Cardiac muscle cell (in vitro differentiated cells and primary cell): ENCODE measurements at regions not wholly inside any gene's neighbourhood (a gene's known extent, or its start where the extent isn't known, plus 50 kb on each side); places are given as distances from the start of the nearest gene placed in this dataset.

Source experiments
- DNase-seq, 2 donors: peaks; one replicate each; pipeline versions ENCODE4 v3.0.0 to v3.0.0-alpha.2; 2010 to 2017; ENCODE audit warnings: low read depth in 1 of 2, low spot score in 1 of 2
- H3K27ac ChIP-seq: fragments of 200-600 bp; sonication (generic); 2 replicates; pipeline ENCODE4 v1.5.1; 2016
- H3K27me3 ChIP-seq: fragments of 200-600 bp; sonication (generic); 2 replicates; pipeline ENCODE4 v1.6.0; 2016; ENCODE audit warnings: control low read depth
- H3K36me3 ChIP-seq: fragments of 200-600 bp; sonication (generic); 2 replicates; pipeline ENCODE4 v1.5.1; 2016; ENCODE audit warnings: control low read depth
- H3K4me1 ChIP-seq: fragments of 200-600 bp; sonication (generic); 2 replicates; pipeline ENCODE4 v1.8.1; 2017; ENCODE audit warnings: low read depth, mild to moderate bottlenecking, mixed run types
- H3K4me3 ChIP-seq: fragments of 200-600 bp; sonication (generic); 2 replicates; pipeline ENCODE4 v1.5.1; 2016; ENCODE audit warnings: mild to moderate bottlenecking
- H3K9me3 ChIP-seq: fragments of 200-600 bp; sonication (generic); 2 replicates; pipeline ENCODE4 v1.5.1; 2017; ENCODE audit warnings: low read depth, mild to moderate bottlenecking, control low read depth
- TF ChIP-seq, protein P1 (sequence below): IDR thresholded peaks from 2 replicates; pipeline ENCODE4 v1.5.1; 2012; ENCODE audit warnings: low read depth, mild to moderate bottlenecking, low read length

DNA sequence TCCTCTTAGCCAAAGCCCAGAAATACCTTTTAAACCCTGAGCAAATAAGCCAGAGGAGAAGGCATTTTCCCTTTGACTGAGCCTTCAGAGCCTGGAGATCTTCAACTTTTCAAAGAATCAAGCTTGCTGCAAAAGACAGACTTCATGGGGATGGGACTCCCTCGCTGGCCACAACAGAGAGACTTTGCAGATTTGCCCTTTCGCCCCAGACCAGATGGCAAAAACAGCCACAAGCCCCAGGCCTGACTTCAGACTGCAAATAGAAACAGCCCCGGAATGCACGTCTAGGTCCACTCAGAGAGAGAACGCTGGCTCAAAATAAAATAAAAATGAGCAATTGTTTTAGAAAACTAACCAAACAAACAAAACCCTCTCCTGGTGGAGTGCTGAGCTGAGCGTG, 114.6 kb upstream of the MED13L start:
- H3K27me3 ChIP-seq, result no peaks in the 10 kb centered on the region
- no peak overlapping the region for H3K27ac ChIP-seq
- H3K4me3 ChIP-seq, result no peak overlapping the region
- DNase-seq, result no peak
- H3K9me3 ChIP-seq, result no peaks in the 10 kb centered on the region
- no peaks in the 10 kb centered on the region for H3K36me3 ChIP-seq
- H3K4me1 ChIP-seq, result no peaks in the 10 kb centered on the region
- TF ChIP-seq, protein P1, sequence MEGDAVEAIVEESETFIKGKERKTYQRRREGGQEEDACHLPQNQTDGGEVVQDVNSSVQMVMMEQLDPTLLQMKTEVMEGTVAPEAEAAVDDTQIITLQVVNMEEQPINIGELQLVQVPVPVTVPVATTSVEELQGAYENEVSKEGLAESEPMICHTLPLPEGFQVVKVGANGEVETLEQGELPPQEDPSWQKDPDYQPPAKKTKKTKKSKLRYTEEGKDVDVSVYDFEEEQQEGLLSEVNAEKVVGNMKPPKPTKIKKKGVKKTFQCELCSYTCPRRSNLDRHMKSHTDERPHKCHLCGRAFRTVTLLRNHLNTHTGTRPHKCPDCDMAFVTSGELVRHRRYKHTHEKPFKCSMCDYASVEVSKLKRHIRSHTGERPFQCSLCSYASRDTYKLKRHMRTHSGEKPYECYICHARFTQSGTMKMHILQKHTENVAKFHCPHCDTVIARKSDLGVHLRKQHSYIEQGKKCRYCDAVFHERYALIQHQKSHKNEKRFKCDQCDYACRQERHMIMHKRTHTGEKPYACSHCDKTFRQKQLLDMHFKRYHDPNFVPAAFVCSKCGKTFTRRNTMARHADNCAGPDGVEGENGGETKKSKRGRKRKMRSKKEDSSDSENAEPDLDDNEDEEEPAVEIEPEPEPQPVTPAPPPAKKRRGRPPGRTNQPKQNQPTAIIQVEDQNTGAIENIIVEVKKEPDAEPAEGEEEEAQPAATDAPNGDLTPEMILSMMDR, result no peak

DNA sequence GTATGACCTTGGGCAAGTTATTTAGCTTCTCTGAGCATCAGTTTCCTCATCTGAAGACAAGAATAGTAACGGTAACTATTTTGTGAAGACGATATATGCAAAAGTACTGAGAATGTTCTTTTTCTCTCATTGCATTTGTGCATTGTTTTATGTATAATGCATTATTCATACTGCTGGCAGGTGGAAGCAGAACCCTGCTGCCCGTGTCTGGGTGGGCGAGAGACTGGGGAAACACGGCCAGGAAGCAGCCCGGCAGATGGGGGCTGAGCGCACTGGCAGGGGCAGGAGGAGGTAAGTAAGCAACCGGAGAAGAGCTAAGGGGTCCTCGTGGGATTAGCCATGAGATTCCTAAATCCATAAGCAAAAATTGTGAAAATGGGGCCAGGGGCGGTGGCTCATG, 115.8 kb upstream of the MED13L start:
- TF ChIP-seq, protein P1, result no peak
- no peak overlapping the region for H3K4me3 ChIP-seq

DNA sequence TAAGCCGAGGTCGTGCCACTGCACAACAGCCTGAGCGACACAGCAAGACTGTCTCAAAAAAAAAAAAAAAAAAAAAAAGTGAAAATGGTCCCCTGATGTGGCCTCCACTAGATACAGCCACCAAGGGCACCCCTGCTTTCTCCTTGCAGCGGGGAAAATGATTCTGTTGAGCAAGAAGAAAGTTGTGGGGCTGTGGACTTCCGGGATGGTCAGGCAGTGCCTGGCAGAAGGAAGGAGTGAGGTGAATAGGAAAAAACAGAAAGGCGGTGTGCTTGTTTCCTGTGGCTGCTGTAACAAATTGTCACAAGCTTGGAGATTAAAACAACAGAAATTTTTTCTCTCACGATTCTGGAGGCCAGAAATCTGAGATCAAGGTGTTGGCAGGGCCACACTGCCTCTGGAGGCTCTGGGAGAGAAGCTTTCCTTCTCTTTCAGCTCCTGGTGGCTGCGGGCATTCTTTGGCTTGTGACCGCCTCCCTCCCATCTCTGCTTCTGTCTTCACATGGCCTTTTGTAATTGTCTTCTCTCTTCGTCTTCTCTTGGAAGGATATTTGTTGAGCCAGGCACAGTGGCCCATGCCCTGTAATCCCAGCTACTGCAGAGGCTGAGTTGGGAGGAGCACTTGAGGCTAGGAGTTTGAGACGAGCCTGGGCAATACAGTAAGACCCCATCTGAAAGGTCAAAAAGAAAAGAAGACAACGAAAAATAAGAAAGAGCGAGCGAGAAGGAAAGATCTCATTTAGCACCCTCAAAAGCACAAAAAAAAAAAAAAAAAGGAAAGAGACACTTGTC, 116.6 kb upstream of the MED13L start:
- Histone ChIP-seq H3K36me3 (no peaks in the 10 kb centered on the region), H3K4me3 (no peak overlapping the region), H3K4me1 (no peaks in the 10 kb centered on the region), H3K9me3 (no peaks in the 10 kb centered on the region), H3K27me3 (no peaks in the 10 kb centered on the region), H3K27ac (no peak overlapping the region)
- TF ChIP-seq, protein P1, result no peak
- DNase-seq, result no peak

More for the DNA sequence above, 115.8 kb upstream of the MED13L start:
- DNase-seq, result no peak
- no peak overlapping the region for H3K27ac ChIP-seq
- H3K9me3 ChIP-seq, result no peaks in the 10 kb centered on the region
- no peaks in the 10 kb centered on the region for H3K27me3 ChIP-seq
- H3K4me1 ChIP-seq, result no peaks in the 10 kb centered on the region
- no peaks in the 10 kb centered on the region for H3K36me3 ChIP-seq

DNA sequence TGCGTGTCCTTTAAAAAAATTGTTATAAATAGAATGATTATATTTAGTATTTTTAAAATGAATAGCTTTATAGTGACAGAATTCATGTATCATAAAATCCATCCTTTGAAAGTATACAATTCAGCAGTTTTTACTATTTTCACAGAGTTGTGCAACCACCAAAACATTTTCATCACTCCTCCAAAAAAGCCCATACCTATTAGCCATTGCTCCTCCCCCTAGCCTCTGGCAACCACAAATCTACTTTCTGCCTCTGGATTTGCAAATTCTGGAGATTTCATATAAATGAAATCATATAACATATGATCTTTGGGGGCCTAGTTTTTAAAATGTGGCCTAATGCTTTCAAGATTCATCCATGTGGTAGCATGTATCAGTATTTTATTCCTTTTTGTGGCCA, 117.9 kb upstream of the MED13L start:
- DNase-seq, result peak in 1 of 2 donors; percentile 59
- no peaks in the 10 kb centered on the region for H3K4me1 ChIP-seq
- TF ChIP-seq, protein P1, result no peak
- H3K4me3 ChIP-seq, result no peak overlapping the region
- H3K27ac ChIP-seq, result no peak overlapping the region
- H3K9me3 ChIP-seq, result no peaks in the 10 kb centered on the region
- no peaks in the 10 kb centered on the region for H3K27me3 ChIP-seq
- no peaks in the 10 kb centered on the region for H3K36me3 ChIP-seq

DNA sequence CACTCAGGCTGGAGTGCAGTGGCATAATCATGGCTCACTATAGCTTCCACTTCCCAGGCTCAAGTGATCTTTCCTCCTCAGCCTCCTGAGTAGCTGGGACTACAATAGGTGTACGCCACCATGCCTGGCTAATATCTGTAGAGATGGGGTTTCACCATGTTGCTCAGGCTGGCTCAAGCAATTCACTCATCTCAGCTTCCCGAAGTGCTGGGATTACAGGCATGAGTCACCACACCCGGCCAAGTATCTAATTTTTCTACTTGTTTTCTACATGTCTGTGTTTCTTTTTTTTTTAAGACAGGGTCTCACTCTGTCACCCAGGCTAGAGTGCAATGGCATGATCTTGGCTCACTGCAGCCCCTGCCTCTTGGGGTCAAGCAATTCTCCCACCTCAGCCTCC, 119.7 kb upstream of the MED13L start:
- Histone ChIP-seq H3K27ac (no peak overlapping the region), H3K27me3 (no peaks in the 10 kb centered on the region), H3K36me3 (no peaks in the 10 kb centered on the region), H3K4me1 (no peaks in the 10 kb centered on the region), H3K9me3 (no peaks in the 10 kb centered on the region), H3K4me3 (no peak overlapping the region)
- TF ChIP-seq, protein P1, result no peak
- DNase-seq, result peak in 1 of 2 donors; percentile 62
